ENCODE measurements at regions not wholly inside any gene's neighbourhood (a gene's known extent, or its start where the extent isn't known, plus 50 kb on each side); places are given as distances from the start of the nearest gene placed in this dataset.

- TF ChIP-seq, protein P1, sequence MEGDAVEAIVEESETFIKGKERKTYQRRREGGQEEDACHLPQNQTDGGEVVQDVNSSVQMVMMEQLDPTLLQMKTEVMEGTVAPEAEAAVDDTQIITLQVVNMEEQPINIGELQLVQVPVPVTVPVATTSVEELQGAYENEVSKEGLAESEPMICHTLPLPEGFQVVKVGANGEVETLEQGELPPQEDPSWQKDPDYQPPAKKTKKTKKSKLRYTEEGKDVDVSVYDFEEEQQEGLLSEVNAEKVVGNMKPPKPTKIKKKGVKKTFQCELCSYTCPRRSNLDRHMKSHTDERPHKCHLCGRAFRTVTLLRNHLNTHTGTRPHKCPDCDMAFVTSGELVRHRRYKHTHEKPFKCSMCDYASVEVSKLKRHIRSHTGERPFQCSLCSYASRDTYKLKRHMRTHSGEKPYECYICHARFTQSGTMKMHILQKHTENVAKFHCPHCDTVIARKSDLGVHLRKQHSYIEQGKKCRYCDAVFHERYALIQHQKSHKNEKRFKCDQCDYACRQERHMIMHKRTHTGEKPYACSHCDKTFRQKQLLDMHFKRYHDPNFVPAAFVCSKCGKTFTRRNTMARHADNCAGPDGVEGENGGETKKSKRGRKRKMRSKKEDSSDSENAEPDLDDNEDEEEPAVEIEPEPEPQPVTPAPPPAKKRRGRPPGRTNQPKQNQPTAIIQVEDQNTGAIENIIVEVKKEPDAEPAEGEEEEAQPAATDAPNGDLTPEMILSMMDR (IDR thresholded peaks at IDR 0.05) = no peak
- no peak for TF ChIP-seq ZFX (IDR thresholded peaks at IDR 0.05; ENCODE audit: borderline replicate concordance)
These were observed 1457.5 kb downstream of the KCNT2 start for GRCh38 chr1:195150768-195151167.

All from 22Rv1 (cell line).